ENCODE measurements at regions not wholly inside any gene's neighbourhood (a gene's known extent, or its start where the extent isn't known, plus 50 kb on each side); places are given as distances from the start of the nearest gene placed in this dataset.
A peak's percentile ranks its signal among the peaks of the same experiment; 100 is the strongest.

GRCh38 chr12:108054496-108054895 is 74.6 kb upstream of the WSCD2 start:
- no peak overlapping the region for H3K4me3 ChIP-seq (ENCODE audit: low read depth, low read length)
- TF ChIP-seq, protein P1, sequence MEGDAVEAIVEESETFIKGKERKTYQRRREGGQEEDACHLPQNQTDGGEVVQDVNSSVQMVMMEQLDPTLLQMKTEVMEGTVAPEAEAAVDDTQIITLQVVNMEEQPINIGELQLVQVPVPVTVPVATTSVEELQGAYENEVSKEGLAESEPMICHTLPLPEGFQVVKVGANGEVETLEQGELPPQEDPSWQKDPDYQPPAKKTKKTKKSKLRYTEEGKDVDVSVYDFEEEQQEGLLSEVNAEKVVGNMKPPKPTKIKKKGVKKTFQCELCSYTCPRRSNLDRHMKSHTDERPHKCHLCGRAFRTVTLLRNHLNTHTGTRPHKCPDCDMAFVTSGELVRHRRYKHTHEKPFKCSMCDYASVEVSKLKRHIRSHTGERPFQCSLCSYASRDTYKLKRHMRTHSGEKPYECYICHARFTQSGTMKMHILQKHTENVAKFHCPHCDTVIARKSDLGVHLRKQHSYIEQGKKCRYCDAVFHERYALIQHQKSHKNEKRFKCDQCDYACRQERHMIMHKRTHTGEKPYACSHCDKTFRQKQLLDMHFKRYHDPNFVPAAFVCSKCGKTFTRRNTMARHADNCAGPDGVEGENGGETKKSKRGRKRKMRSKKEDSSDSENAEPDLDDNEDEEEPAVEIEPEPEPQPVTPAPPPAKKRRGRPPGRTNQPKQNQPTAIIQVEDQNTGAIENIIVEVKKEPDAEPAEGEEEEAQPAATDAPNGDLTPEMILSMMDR (IDR thresholded peaks at IDR 0.05; ENCODE audit: insufficient read depth, low read length): no peak
- DNase-seq (ENCODE audit: low read depth): no peak

DNA sequence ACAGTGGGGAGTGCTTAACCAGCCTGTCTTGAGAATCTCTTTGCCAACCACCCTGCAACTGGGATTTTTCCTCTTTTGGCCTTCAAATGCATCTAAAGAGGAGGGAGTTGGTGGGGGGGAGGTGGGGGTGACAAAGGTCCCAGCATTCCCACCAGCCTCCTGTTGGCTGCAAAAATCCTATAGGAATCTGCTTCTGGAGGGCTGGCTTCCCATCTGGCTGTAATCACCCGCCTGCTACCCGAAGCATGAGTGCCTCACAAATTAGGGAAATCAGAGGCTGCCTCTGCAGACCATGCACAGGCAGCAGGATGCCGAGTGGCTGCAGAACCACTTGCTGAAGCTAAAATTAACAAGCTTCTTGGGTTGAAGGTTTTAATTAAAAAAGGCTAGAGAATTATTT is 73.9 kb upstream of the WSCD2 start:
- H3K4me3 ChIP-seq (ENCODE audit: low read depth, low read length): no peak overlapping the region
- TF ChIP-seq, protein P1 (IDR thresholded peaks at IDR 0.05; ENCODE audit: insufficient read depth, low read length): no peak
- DNase-seq (ENCODE audit: low read depth): no peak

- no peak for DNase-seq (ENCODE audit: low read depth)
- TF ChIP-seq, protein P1 (IDR thresholded peaks at IDR 0.05; ENCODE audit: insufficient read depth, low read length): no peak
- H3K4me3 ChIP-seq (ENCODE audit: low read depth, low read length): no peak overlapping the region
Observed at GRCh38 chr12:108060067-108060466, 69.0 kb upstream of the WSCD2 start.

GRCh38 chr12:108060903-108061302 is 68.2 kb upstream of the WSCD2 start:
- DNase-seq (ENCODE audit: low read depth): no peak
- TF ChIP-seq, protein P1 (IDR thresholded peaks at IDR 0.05; ENCODE audit: insufficient read depth, low read length): no peak

DNA sequence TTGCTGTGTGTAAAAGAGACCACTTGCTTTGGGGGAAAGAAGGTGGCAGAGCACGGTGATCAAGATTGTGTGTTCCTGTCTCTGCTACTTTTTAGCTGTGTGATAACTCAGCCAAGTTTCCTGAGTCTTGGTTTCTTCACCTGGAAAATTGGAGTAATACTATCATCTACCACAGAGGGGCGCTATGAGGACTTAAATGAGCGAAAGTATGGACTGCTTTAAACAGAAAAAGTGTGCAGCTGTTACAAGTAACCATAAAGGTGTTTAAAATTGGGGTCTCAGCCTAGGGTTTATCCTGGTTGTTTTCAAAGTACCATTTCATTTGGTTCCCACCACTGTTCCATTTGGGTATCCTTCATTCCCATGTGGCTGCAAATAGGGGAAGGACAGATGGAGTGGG is 65.9 kb upstream of the WSCD2 start:
- TF ChIP-seq, protein P1 (IDR thresholded peaks at IDR 0.05; ENCODE audit: insufficient read depth, low read length): peak; percentile 22
- DNase-seq (ENCODE audit: low read depth): peak; percentile 5
- H3K4me3 ChIP-seq (ENCODE audit: low read depth, low read length): no peak overlapping the region

More at GRCh38 chr12:108060903-108061302, 68.2 kb upstream of the WSCD2 start:
- no peak overlapping the region for H3K4me3 ChIP-seq (ENCODE audit: low read depth, low read length)

- TF ChIP-seq, protein P1 (IDR thresholded peaks at IDR 0.05; ENCODE audit: insufficient read depth, low read length): no peak
- DNase-seq (ENCODE audit: low read depth): no peak
- no peak overlapping the region for H3K4me3 ChIP-seq (ENCODE audit: low read depth, low read length)
Observed at GRCh38 chr12:108065069-108065468, 64.0 kb upstream of the WSCD2 start.

All from fibroblast of the aortic adventitia (primary cell).